ENCODE measurements at regions not wholly inside any gene's neighbourhood (a gene's known extent, or its start where the extent isn't known, plus 50 kb on each side); places are given as distances from the start of the nearest gene placed in this dataset.

DNA sequence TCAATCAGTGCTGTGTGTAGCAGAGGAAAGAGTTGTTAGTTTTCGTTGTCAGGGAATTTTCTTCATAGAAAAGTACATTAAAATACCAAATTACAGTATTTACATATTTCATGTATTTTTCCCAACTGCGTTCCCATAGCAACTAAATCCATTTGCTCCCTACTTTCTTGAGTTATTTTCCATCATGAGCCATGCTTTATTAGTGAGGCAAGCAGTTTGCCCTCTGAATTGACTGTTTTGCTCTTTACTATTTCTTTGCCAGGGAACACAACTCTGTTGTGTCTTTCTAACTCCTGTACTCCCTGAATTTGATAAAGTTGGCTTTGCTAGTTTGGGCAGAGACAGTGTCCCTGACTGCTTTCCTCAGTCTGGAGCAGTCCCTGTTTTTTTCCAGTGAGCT is 276.2 kb upstream of the SLC30A5 start:
- no peak for TF ChIP-seq POLR2AphosphoS5 (IDR thresholded peaks at IDR 0.05; ENCODE audit: low read depth, low read length)
- TF ChIP-seq TAF1 (IDR thresholded peaks at IDR 0.05; ENCODE audit: borderline replicate concordance, low read depth, low read length) = no peak
- no peak for TF ChIP-seq POLR2A (IDR thresholded peaks at IDR 0.05; ENCODE audit: low read depth, low read length)

All from GM12892 (cell line).